H1 (cell line): ENCODE measurements at regions not wholly inside any gene's neighbourhood (a gene's known extent, or its start where the extent isn't known, plus 50 kb on each side); places are given as distances from the start of the nearest gene placed in this dataset.

Source experiments
- BCL11A ChIP-seq, 2 experiments: IDR thresholded peaks; one replicate each; pipeline ENCODE4 v1.6.1; 2011; ENCODE audit warnings: low read depth in 2 of 2, low read length in 2 of 2, mild to moderate bottlenecking in 2 of 2
- POLR2AphosphoS5 ChIP-seq: IDR thresholded peaks from 2 replicates; pipeline ENCODE4 v1.6.1; 2011; ENCODE audit warnings: low read depth, low read length
- POU5F1 ChIP-seq: IDR thresholded peaks from 2 replicates; pipeline ENCODE4 v1.6.1; 2011; ENCODE audit warnings: low read depth, mild to moderate bottlenecking, low read length, moderate library complexity
- RAD21 ChIP-seq, 2 experiments: IDR thresholded peaks in 1 of 2; conservative IDR thresholded peaks in 1 of 2; 2 replicates each; pipeline ENCODE4 v1.6.1; 2011; ENCODE audit warnings: low read depth in 2 of 2, low read length in 2 of 2, improper control_type of control experiment in 1 of 2, inconsistent platforms in 1 of 2, mild to moderate bottlenecking in 1 of 2, moderate library complexity in 1 of 2
- RXRA ChIP-seq: IDR thresholded peaks from 2 replicates; pipeline ENCODE4 v1.6.1; 2011; ENCODE audit warnings: low read depth, mild to moderate bottlenecking, low read length, moderate library complexity; ENCODE audit not compliant: insufficient read depth
- SAP30 ChIP-seq: fragments of 300-600 bp; sonication (generic); IDR thresholded peaks from 2 replicates; pipeline ENCODE4 v1.7.1; 2012; ENCODE audit warnings: low read length, moderate library complexity, mild to moderate bottlenecking, inconsistent platforms; ENCODE audit not compliant: insufficient read depth, insufficient replicate concordance
- TF ChIP-seq, protein P1 (sequence below): IDR thresholded peaks from 2 replicates; pipeline ENCODE4 v1.6.1; 2012; ENCODE audit warnings: inconsistent platforms

DNA sequence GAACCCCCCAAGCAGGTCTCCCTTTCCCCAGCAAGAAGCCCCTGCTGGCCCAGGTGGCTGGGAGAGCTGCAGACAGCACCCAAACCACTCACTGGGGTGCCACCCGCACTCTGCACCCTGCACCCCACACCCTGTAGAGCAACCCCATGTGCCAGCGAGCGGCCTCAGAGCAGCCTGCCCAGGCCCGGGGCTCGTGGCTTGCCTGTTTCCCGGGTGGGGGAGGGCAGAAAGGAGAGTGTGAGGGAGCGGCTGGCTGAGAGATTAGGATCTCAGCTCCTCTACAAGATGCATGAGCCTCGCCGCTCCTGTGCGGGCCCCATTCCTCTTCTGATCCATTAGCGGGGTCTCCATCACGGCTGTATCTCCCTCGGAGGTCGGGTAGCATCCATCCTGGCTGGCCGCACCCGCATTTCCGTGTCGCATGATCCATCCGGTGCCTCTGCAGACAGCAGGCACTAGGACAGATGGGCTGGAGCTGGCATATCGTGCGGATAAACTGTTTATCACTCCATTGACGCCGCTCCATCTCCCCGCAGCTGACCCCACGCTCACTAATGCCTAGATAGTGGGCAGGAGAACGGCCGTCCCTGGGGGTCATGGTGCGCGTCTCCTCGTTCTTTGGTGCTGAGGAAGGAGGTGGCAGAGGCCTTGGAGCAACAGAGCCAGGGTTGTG lies 54.4 kb downstream of the MRPL36 start (continued):
- no peak for TF ChIP-seq SAP30
- TF ChIP-seq, protein P1, sequence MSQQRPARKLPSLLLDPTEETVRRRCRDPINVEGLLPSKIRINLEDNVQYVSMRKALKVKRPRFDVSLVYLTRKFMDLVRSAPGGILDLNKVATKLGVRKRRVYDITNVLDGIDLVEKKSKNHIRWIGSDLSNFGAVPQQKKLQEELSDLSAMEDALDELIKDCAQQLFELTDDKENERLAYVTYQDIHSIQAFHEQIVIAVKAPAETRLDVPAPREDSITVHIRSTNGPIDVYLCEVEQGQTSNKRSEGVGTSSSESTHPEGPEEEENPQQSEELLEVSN, result no peak
- no peak for TF ChIP-seq POLR2AphosphoS5
- TF ChIP-seq RAD21 (IDR thresholded peaks at IDR 0.05 in 1 of 2, conservative IDR thresholded peaks at IDR 0.05 in 1 of 2; ENCODE audit: low read depth in 2 of 2, low read length in 2 of 2), result no peak
- TF ChIP-seq BCL11A (IDR thresholded peaks at IDR 0.05; ENCODE audit: low read depth in 2 of 2, low read length in 2 of 2), result no peak
- no peak for TF ChIP-seq POU5F1
- TF ChIP-seq RXRA, result no peak
